Stimulated activated CD4-positive, alpha-beta T cell treated with anti-CD3 and anti-CD28 coated beads, Interleukin-15, amount 100 ng/mL, for 48 hours (primary cell): ENCODE measurements at regions not wholly inside any gene's neighbourhood (a gene's known extent, or its start where the extent isn't known, plus 50 kb on each side); places are given as distances from the start of the nearest gene placed in this dataset.

Experiments used
- DNase-seq, 2 donors: peaks; one replicate each; pipeline ENCODE4 v3.0.0-alpha.2; 2020; ENCODE audit warnings: low read depth in 2 of 2

DNA sequence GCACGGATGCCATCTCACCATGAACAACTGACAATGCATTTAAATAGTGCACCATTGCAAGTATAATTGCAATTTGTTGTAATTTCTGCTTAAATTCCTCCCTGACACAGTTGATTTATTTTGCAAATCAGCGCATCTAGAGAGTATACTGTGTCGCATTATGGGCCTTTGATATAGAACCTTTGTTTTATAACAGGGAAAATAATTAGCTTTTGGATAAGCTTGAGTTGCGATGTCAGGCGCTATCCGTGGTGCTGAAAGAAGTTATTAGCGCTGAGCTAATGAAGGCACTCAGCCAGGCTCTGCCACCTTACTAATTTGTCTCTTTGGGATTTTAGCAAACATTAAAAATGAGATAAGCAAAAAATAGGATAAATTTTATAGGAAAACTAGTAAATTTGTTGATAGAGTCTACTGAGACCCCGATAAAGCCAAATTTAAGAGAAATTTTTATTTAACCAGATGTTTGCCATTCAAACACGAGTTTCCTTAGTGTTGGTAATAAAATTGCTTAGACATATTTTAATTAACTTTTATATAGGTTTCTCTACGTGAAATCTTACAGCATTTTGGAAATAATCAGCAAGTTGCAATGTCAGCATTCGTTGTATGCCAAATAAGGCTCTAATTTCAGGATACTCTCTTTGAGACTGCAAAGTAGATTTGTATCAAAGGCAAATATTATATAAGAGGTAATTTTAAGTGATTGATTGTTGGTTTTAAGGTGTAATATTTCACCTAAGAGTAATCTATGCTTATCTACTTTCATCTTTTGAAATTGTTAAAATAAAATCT is 355.5 kb downstream of the TLR4 start:
- DNase-seq, result no peak

DNA sequence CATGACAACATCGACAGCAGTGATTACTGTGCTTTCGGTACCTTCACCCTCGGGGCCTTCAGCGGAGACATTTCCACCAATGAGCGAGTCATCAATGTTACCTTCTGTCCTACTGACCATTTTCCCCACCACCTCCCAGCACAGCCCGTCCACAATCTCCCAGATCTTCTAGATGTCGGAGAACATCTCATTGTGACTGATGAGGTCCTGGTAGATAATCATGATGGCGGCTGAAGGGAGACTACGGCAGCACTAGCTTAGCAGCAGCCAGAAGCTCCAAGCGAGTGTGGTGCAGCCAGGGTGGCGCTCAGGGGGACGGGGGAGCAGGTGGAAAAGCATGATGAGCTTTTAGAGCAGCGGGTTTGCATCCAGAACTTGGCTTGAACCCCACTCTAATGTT is 379.0 kb downstream of the TLR4 start:
- no peak for DNase-seq

DNA sequence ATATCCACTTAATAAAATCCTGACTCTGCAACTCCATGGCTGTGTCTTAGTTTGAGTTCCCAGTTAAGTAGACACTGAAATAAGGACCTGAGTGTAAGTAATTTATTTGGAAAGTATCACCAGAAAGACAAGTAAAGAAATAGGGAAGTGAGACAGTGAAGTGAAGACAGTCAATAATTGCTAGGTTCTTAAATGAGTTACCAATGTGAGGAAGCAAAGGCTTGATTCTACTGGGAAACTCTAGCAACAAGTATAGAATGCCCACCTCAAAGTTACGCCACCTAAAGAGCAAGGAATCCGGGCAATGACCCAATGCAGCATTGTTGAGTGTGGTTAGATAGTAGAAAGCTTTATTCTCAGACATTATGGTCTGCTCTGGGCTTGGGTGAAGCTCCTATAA is 383.9 kb downstream of the TLR4 start:
- DNase-seq, result no peak

GRCh38 chr9:118091226-118091625 is 387.0 kb downstream of the TLR4 start:
- DNase-seq, result no peak

DNA sequence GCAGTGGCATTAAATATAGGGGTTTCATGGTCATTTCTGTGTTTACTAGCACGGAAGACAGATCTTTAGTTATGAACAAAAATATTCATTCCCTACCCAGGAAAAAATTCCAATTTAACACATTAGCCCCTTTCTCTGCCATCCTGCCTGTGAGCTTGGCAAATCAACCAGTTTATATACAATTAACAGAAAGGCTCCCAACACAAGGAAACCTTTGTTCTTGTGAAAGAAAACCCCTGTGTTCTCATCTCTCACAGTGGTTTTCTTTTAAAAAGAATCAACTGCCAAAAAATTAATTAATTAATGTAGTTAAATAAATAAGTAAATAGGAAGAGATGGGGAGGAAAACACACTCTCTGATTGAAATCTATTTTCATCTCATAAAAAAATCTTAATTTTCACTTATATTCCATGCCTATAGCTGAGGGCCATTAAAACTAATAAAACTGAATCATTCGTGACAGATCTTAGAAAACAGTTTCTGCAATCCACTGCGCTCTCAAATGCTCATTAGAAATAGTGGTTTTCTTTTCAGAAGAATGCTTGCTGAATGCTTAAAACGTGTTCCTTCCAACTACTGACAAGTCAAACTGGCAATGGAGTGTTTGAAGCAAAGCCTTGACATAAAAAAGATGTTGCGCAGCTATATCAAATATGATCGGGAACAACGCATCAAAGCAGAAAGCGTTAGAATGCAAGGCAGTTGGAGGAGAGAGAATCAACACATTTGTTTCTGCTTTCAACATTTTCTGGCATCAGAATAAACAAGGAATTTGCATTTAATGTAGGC is 387.7 kb downstream of the TLR4 start:
- no peak for DNase-seq

GRCh38 chr9:118094387-118094786 is 390.2 kb downstream of the TLR4 start:
- DNase-seq, result no peak

DNA sequence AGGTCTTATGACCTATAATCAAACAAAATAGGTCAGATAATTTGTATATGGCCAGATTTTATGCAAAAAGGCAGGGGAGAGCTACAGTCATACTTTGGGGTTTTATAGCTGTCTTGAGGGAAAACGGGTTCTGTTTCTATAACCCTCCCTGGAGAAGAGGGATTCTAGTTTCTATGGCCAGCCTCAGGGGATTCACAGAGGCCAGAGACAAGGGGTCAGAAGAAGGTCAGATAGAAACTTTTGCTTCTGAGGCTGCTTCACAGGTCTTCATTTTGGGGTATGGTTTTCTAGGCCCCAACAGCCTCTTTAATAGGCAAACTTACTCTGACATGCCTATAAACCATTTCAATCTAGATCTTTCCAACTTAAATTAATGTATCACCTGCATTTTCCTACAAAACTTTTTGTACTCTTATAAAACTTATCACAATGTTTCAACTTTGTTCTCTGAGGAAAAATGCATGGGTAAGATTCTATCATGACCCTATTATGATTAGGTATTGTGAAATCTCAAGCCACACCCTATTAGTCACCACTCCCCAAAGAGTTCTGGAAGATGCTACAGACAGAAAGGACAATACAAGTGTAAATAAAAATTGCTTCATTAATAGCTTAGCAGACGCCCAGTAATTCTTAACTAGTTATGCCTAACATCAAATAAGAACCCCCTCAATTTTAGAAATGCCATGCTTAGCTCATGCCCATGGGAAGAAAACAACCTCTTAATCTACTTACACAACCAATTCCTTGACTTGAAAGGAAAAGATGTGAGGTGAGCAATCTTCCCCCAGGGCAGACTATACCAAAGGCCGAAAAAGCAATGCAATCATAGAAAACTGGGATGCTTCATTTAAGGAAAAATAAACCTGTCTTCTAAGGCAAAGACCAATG is 396.6 kb downstream of the TLR4 start:
- no peak for DNase-seq

GRCh38 chr9:118104363-118104762 is 400.2 kb downstream of the TLR4 start:
- DNase-seq, result no peak

- no peak for DNase-seq
Measured at GRCh38 chr9:118108971-118109370, 404.8 kb downstream of the TLR4 start.

DNA sequence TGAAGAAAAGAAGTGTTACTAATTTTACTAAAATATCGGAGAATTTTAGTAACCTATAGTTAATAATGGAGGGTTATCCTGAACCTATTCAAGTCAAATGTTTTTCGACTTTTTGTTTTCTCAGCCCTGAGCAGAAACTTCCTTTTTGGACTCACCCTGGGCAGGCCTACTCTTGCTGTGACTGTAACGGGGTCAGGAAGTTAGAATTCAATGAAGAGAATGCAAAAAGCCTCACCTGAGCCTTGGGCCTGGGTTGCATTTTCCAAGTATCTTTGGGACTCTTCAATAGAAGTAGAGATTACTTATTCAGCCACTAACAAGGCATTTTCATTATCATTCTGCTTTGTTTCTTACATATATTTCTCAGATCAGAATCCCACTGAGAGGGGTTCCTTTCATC is 405.3 kb downstream of the TLR4 start:
- DNase-seq, result no peak

- no peak for DNase-seq
Measured at GRCh38 chr9:118121361-118121760, 417.2 kb downstream of the TLR4 start.

GRCh38 chr9:118128313-118128712 is 424.1 kb downstream of the TLR4 start:
- DNase-seq, result no peak

- no peak for DNase-seq
Measured at GRCh38 chr9:118129541-118129940, 425.3 kb downstream of the TLR4 start.

- DNase-seq, result no peak
Measured at GRCh38 chr9:118148990-118149389, 444.8 kb downstream of the TLR4 start.

- no peak for DNase-seq
Measured at GRCh38 chr9:118156846-118157245, 452.6 kb downstream of the TLR4 start.

DNA sequence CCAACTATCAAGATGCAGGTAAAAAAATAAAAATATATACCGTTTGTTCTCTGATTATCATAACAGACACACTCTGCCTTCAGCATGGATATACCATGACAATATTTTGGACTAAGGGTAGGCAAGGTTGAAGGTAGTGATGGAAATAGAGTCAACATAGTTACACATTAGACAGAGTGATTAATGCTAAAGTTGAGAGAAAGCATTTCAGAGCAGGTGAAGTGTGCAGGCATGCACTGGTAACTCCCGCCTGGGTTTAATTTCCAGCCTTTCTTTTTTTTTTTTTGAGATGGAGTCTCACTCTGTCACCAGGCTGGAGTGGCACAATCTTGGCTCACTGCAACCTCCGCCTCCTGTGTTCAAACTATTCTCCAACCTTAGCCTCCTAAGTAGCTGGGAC is 458.5 kb downstream of the TLR4 start:
- no peak for DNase-seq

- DNase-seq, result no peak
Measured at GRCh38 chr9:118163751-118164150, 459.5 kb downstream of the TLR4 start.

GRCh38 chr9:118165451-118165850 is 461.2 kb downstream of the TLR4 start:
- no peak for DNase-seq

GRCh38 chr9:118170032-118170955 is 466.1 kb downstream of the TLR4 start:
- DNase-seq, result no peak

- DNase-seq, result no peak
Measured at GRCh38 chr9:118177241-118177640, 473.0 kb downstream of the TLR4 start.

- DNase-seq, result no peak
Measured at GRCh38 chr9:118183576-118183975, 479.4 kb downstream of the TLR4 start.
